ENCODE measurements at regions not wholly inside any gene's neighbourhood (a gene's known extent, or its start where the extent isn't known, plus 50 kb on each side); places are given as distances from the start of the nearest gene placed in this dataset.

DNA sequence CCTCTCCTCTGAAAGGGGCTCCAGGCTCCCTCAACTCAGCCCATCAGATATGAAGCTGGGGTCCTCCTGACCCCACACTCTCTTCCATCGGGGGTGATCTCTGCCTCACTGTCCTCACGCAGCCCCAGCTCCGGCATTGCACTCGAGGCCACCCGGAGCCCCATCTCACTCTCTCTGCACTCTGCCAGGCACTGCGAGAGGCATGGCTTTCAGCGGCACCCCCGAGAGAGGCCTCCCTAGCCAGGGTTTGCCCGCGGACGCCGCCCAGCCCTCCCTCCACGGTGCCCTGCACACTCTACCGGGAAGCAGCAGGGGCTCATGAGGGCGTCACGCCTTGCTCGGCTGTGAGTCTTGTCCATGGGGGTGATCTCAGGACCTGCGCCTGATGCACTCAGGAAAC is 436.2 kb downstream of the BRD1 start:
- TF ChIP-seq RAD21 (IDR thresholded peaks at IDR 0.05; ENCODE audit: low read length) (no peak), POLR2A (IDR thresholded peaks at IDR 0.05; ENCODE audit: low read depth, low read length) (no peak), NFE2L2 (IDR thresholded peaks at IDR 0.05; ENCODE audit: low read depth, low read length) (no peak), BHLHE40 (IDR thresholded peaks at IDR 0.05; ENCODE audit: low read depth, low read length) (no peak), SMC3 (IDR thresholded peaks at IDR 0.05; ENCODE audit: low read depth, low read length) (no peak), MAFK (IDR thresholded peaks at IDR 0.05; ENCODE audit: low read depth, low read length) (no peak), RCOR1 (IDR thresholded peaks at IDR 0.05; ENCODE audit: insufficient replicate concordance, low read length) (no peak), RFX5 (IDR thresholded peaks at IDR 0.05; ENCODE audit: low read depth, low read length) (no peak)
- TF ChIP-seq, protein P1, sequence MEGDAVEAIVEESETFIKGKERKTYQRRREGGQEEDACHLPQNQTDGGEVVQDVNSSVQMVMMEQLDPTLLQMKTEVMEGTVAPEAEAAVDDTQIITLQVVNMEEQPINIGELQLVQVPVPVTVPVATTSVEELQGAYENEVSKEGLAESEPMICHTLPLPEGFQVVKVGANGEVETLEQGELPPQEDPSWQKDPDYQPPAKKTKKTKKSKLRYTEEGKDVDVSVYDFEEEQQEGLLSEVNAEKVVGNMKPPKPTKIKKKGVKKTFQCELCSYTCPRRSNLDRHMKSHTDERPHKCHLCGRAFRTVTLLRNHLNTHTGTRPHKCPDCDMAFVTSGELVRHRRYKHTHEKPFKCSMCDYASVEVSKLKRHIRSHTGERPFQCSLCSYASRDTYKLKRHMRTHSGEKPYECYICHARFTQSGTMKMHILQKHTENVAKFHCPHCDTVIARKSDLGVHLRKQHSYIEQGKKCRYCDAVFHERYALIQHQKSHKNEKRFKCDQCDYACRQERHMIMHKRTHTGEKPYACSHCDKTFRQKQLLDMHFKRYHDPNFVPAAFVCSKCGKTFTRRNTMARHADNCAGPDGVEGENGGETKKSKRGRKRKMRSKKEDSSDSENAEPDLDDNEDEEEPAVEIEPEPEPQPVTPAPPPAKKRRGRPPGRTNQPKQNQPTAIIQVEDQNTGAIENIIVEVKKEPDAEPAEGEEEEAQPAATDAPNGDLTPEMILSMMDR (conservative IDR thresholded peaks at IDR 0.05; ENCODE audit: low read depth, low read length) = no peak
- TF ChIP-seq, protein P2, sequence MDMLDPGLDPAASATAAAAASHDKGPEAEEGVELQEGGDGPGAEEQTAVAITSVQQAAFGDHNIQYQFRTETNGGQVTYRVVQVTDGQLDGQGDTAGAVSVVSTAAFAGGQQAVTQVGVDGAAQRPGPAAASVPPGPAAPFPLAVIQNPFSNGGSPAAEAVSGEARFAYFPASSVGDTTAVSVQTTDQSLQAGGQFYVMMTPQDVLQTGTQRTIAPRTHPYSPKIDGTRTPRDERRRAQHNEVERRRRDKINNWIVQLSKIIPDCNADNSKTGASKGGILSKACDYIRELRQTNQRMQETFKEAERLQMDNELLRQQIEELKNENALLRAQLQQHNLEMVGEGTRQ (IDR thresholded peaks at IDR 0.05; ENCODE audit: low read depth, low read length) = no peak

Measured in IMR-90 (cell line).